Naive thymus-derived CD4-positive, alpha-beta T cell (primary cell): ENCODE measurements at regions not wholly inside any gene's neighbourhood (a gene's known extent, or its start where the extent isn't known, plus 50 kb on each side); places are given as distances from the start of the nearest gene placed in this dataset.

Experiments used
- ATAC-seq: fragments of 150-1000 bp; cut with Tn5 transposase; 2 replicates; pipeline ENCODE4 v1.10.0; 2021; ENCODE audit warnings: mild to moderate bottlenecking, moderate library complexity
- CTCF ChIA-PET: fragments of 350-600 bp; sonication (Branson Sonifier 250); formaldehyde crosslinking; loops from one replicate; lab custom pipeline; 2021; ENCODE audit warnings: antibody characterized with exemption; lab: Charles Lee
- POLR2A ChIA-PET: fragments of 350-600 bp; sonication (Branson Sonifier 250); formaldehyde crosslinking; loops from one replicate; lab custom pipeline; 2021; ENCODE audit warnings: antibody characterized with exemption, inconsistent platforms; lab: Charles Lee
- DNase-seq, 9 donors: peaks; one replicate each; pipeline versions ENCODE4 v3.0.0 to v3.0.0-alpha.2; 2020 to 2022; ENCODE audit warnings: mixed read lengths in 1 of 9
- H3K27ac ChIP-seq: one replicate; pipeline ENCODE4 v1.7.0; 2013; ENCODE audit warnings: mild to moderate bottlenecking, low read depth, low read length, moderate library complexity
- H3K27me3 ChIP-seq, 2 donors: one replicate each; pipeline ENCODE4 v1.7.0; 2013; ENCODE audit warnings: low read length in 2 of 2, mild to moderate bottlenecking in 2 of 2, moderate library complexity in 2 of 2; ENCODE audit not compliant: control insufficient read depth in 2 of 2, insufficient read depth in 2 of 2
- H3K36me3 ChIP-seq, 3 experiments: 1 replicate in 2 of 3; 2 replicates in 1 of 3; pipeline ENCODE4 v1.7.0; 2013; ENCODE audit warnings: low read length in 3 of 3, mild to moderate bottlenecking in 3 of 3, moderate library complexity in 1 of 3; ENCODE audit not compliant: insufficient read depth in 3 of 3, control insufficient read depth in 2 of 3
- H3K4me1 ChIP-seq, 2 donors: one replicate each; pipeline ENCODE4 v1.7.0; 2013; ENCODE audit warnings: low read length in 2 of 2, mild to moderate bottlenecking in 2 of 2, moderate library complexity in 1 of 2; ENCODE audit not compliant: control insufficient read depth in 2 of 2, insufficient read depth in 2 of 2
- H3K4me3 ChIP-seq: 2 replicates; pipeline ENCODE4 v1.7.0; 2013; ENCODE audit warnings: mild to moderate bottlenecking, low read length
- H3K9me3 ChIP-seq, 3 experiments: 1 replicate in 2 of 3; 2 replicates in 1 of 3; pipeline ENCODE4 v1.7.0; 2013; ENCODE audit warnings: low read length in 3 of 3; ENCODE audit not compliant: control insufficient read depth in 2 of 3
- H3K27ac Mint-ChIP-seq, 9 donors: one replicate each; pipeline ENCODE4 v1.8.0; 2020 to 2022; ENCODE audit warnings: mixed read lengths in 9 of 9, mild to moderate bottlenecking in 8 of 9, moderate library complexity in 5 of 9, inconsistent platforms in 2 of 9
- H3K27me3 Mint-ChIP-seq, 5 donors: one replicate each; pipeline ENCODE4 v1.8.0; 2021 to 2022; ENCODE audit warnings: mixed read lengths in 5 of 5, mild to moderate bottlenecking in 1 of 5
- H3K36me3 Mint-ChIP-seq, 5 donors: one replicate each; pipeline ENCODE4 v1.8.0; 2020 to 2022; ENCODE audit warnings: mixed read lengths in 5 of 5, mild to moderate bottlenecking in 3 of 5, inconsistent platforms in 1 of 5
- H3K4me1 Mint-ChIP-seq, 7 donors: one replicate each; pipeline ENCODE4 v1.8.0; 2020 to 2022; ENCODE audit warnings: mixed read lengths in 7 of 7, mild to moderate bottlenecking in 3 of 7, inconsistent platforms in 1 of 7
- H3K4me3 Mint-ChIP-seq, 10 donors: one replicate each; pipeline ENCODE4 v1.8.0; 2020 to 2022; ENCODE audit warnings: mild to moderate bottlenecking in 10 of 10, mixed read lengths in 10 of 10, moderate library complexity in 6 of 10, inconsistent platforms in 2 of 10
- H3K9me3 Mint-ChIP-seq, 11 donors: one replicate each; pipeline ENCODE4 v1.8.0; 2020 to 2022; ENCODE audit warnings: mixed read lengths in 11 of 11, mild to moderate bottlenecking in 4 of 11, inconsistent platforms in 1 of 11, moderate library complexity in 1 of 11
- intact Hi-C, 2 donors: fragments of 100-400 bp; cut with micrococcal nuclease; formaldehyde crosslinking; loops; one replicate each; pipeline ENCODE4 v1.15.1; 2023

GRCh38 chr16:73248316-73248715, 200.4 kb upstream of the ZFHX3 start:
- Histone ChIP-seq H3K27me3 (no peaks in the 10 kb centered on the region), H3K9me3 (no peaks in the 10 kb centered on the region), H3K4me3 (no peak overlapping the region), H3K4me1 (no peaks in the 10 kb centered on the region), H3K27ac (no peak overlapping the region), H3K36me3 (no peaks in the 10 kb centered on the region)
- H3K4me3 Mint-ChIP-seq = no peak overlapping the region
- H3K27ac Mint-ChIP-seq = no peak overlapping the region
- peaks cover 0 to 2% (median 0%) of the 10 kb centered on the region in 11 donors for H3K9me3 Mint-ChIP-seq
- peaks cover 0 to 5% (median 0%) of the 10 kb centered on the region in 5 donors for H3K27me3 Mint-ChIP-seq
- ChIA-PET POLR2A (no interaction called here), CTCF (no interaction called here)
- DNase-seq = no peak
- intact Hi-C loops = no loop called here
- ATAC-seq = peak; percentile 14
- no peaks in the 10 kb centered on the region for H3K36me3 Mint-ChIP-seq
- no peaks in the 10 kb centered on the region for H3K4me1 Mint-ChIP-seq

GRCh38 chr16:73240920-73241319, 193.0 kb upstream of the ZFHX3 start:
- intact Hi-C loops = no loop called here
- H3K9me3 ChIP-seq = no peaks in the 10 kb centered on the region
- Mint-ChIP-seq H3K9me3 (peaks cover 0 to 5% (median 1%) of the 10 kb centered on the region in 11 donors), H3K27me3 (peaks cover 0 to 17% (median 8%) of the 10 kb centered on the region in 5 donors), H3K27ac (no peak overlapping the region), H3K4me1 (no peaks in the 10 kb centered on the region), H3K4me3 (no peak overlapping the region), H3K36me3 (no peaks in the 10 kb centered on the region)
- no peak for ATAC-seq
- no peaks in the 10 kb centered on the region for H3K36me3 ChIP-seq
- H3K27ac ChIP-seq = no peak overlapping the region
- H3K4me3 ChIP-seq = no peak overlapping the region
- ChIA-PET CTCF (no interaction called here), POLR2A (no interaction called here)
- no peaks in the 10 kb centered on the region for H3K27me3 ChIP-seq
- no peaks in the 10 kb centered on the region for H3K4me1 ChIP-seq
- no peak for DNase-seq

GRCh38 chr16:73237601-73238000, 189.7 kb upstream of the ZFHX3 start:
- H3K9me3 Mint-ChIP-seq = peaks cover 0 to 5% (median 0%) of the 10 kb centered on the region in 11 donors
- peaks cover 0 to 12% (median 8%) of the 10 kb centered on the region in 5 donors for H3K27me3 Mint-ChIP-seq
- intact Hi-C loops = no loop called here
- no peak overlapping the region for H3K27ac ChIP-seq
- no peaks in the 10 kb centered on the region for H3K36me3 Mint-ChIP-seq
- no peak overlapping the region for H3K27ac Mint-ChIP-seq
- ChIA-PET CTCF (no interaction called here), POLR2A (no interaction called here)
- no peak overlapping the region for H3K4me3 Mint-ChIP-seq
- H3K4me1 ChIP-seq = no peaks in the 10 kb centered on the region
- DNase-seq (no peak), ATAC-seq (no peak)
- H3K4me3 ChIP-seq = no peak overlapping the region
- no peaks in the 10 kb centered on the region for H3K36me3 ChIP-seq
- no peaks in the 10 kb centered on the region for H3K4me1 Mint-ChIP-seq
- H3K9me3 ChIP-seq = no peaks in the 10 kb centered on the region
- H3K27me3 ChIP-seq = no peaks in the 10 kb centered on the region

GRCh38 chr16:73234496-73234895, 186.6 kb upstream of the ZFHX3 start:
- POLR2A ChIA-PET = no interaction called here
- Histone ChIP-seq H3K36me3 (no peaks in the 10 kb centered on the region), H3K4me3 (no peak overlapping the region), H3K9me3 (no peaks in the 10 kb centered on the region), H3K27me3 (no peaks in the 10 kb centered on the region), H3K4me1 (no peaks in the 10 kb centered on the region), H3K27ac (no peak overlapping the region)
- Mint-ChIP-seq H3K36me3 (no peaks in the 10 kb centered on the region), H3K4me1 (no peaks in the 10 kb centered on the region), H3K4me3 (no peak overlapping the region), H3K9me3 (peaks cover 0 to 5% (median 1%) of the 10 kb centered on the region in 11 donors), H3K27me3 (peaks cover 0 to 18% (median 8%) of the 10 kb centered on the region in 5 donors), H3K27ac (no peak overlapping the region)
- ATAC-seq (no peak), DNase-seq (no peak)
- intact Hi-C loops = no loop called here
- CTCF ChIA-PET = no interaction called here

- Histone ChIP-seq H3K27me3 (no peaks in the 10 kb centered on the region), H3K27ac (no peak overlapping the region), H3K36me3 (no peaks in the 10 kb centered on the region), H3K4me3 (no peak overlapping the region), H3K4me1 (no peaks in the 10 kb centered on the region), H3K9me3 (no peaks in the 10 kb centered on the region)
- Mint-ChIP-seq H3K27ac (no peak overlapping the region), H3K27me3 (peaks cover 0 to 18% (median 8%) of the 10 kb centered on the region in 5 donors), H3K4me3 (no peak overlapping the region), H3K9me3 (peaks cover 0 to 5% (median 1%) of the 10 kb centered on the region in 11 donors), H3K36me3 (no peaks in the 10 kb centered on the region), H3K4me1 (no peaks in the 10 kb centered on the region)
- DNase-seq (no peak), ATAC-seq (no peak)
- intact Hi-C loops = no loop called here
- POLR2A ChIA-PET = no interaction called here
- CTCF ChIA-PET = no interaction called here
These were observed 186.0 kb upstream of the ZFHX3 start for GRCh38 chr16:73233846-73234424.

- Mint-ChIP-seq H3K36me3 (no peaks in the 10 kb centered on the region), H3K4me3 (no peak overlapping the region), H3K4me1 (no peaks in the 10 kb centered on the region), H3K27ac (no peak overlapping the region), H3K27me3 (peaks cover 0 to 12% (median 4%) of the 10 kb centered on the region in 5 donors), H3K9me3 (peaks cover 0 to 5% (median 1%) of the 10 kb centered on the region in 11 donors)
- ATAC-seq = no peak
- intact Hi-C loops = no loop called here
- Histone ChIP-seq H3K27me3 (no peaks in the 10 kb centered on the region), H3K9me3 (no peaks in the 10 kb centered on the region), H3K4me1 (no peaks in the 10 kb centered on the region), H3K4me3 (no peak overlapping the region), H3K36me3 (no peaks in the 10 kb centered on the region), H3K27ac (no peak overlapping the region)
- ChIA-PET CTCF (no interaction called here), POLR2A (no interaction called here)
- no peak for DNase-seq
These were observed 185.4 kb upstream of the ZFHX3 start for GRCh38 chr16:73233329-73233765.

- Mint-ChIP-seq H3K27me3 (peaks cover 0 to 6% (median 2%) of the 10 kb centered on the region in 5 donors), H3K36me3 (no peaks in the 10 kb centered on the region), H3K27ac (no peak overlapping the region), H3K9me3 (peaks cover 0 to 2% (median 0%) of the 10 kb centered on the region in 11 donors), H3K4me3 (no peak overlapping the region), H3K4me1 (no peaks in the 10 kb centered on the region)
- H3K36me3 ChIP-seq = no peaks in the 10 kb centered on the region
- H3K4me3 ChIP-seq = no peak overlapping the region
- no peaks in the 10 kb centered on the region for H3K9me3 ChIP-seq
- intact Hi-C loops = no loop called here
- ChIA-PET POLR2A (no interaction called here), CTCF (no interaction called here)
- ATAC-seq (no peak), DNase-seq (no peak)
- no peaks in the 10 kb centered on the region for H3K4me1 ChIP-seq
- H3K27me3 ChIP-seq = no peaks in the 10 kb centered on the region
- H3K27ac ChIP-seq = no peak overlapping the region
These were observed 184.8 kb upstream of the ZFHX3 start for GRCh38 chr16:73232555-73233328.
